Stimulated activated CD4-positive, alpha-beta T cell treated with anti-CD3 and anti-CD28 coated beads, TNF-alpha, amount 100 ng/mL, for 24 hours (primary cell): ENCODE measurements at regions not wholly inside any gene's neighbourhood (a gene's known extent, or its start where the extent isn't known, plus 50 kb on each side); places are given as distances from the start of the nearest gene placed in this dataset.
A peak's percentile ranks its signal among the peaks of the same experiment; 100 is the strongest.

ENCODE experiments used
- DNase-seq, 3 experiments: peaks; one replicate each; pipeline ENCODE4 v3.0.0-alpha.2; 2020; ENCODE audit warnings: low read depth in 3 of 3

GRCh38 chr19:23855676-23856075 lies 59.0 kb upstream of the ZNF726 start:
- DNase-seq = no peak

GRCh38 chr19:23851966-23852365 lies 62.7 kb upstream of the ZNF726 start:
- no peak for DNase-seq

- DNase-seq = no peak
These were observed 74.1 kb upstream of the ZNF681 start for GRCh38 chr19:23832717-23833327.

- DNase-seq = no peak
These were observed 65.3 kb upstream of the ZNF681 start for GRCh38 chr19:23823952-23824389.

GRCh38 chr19:23822735-23823134 lies 64.0 kb upstream of the ZNF681 start:
- no peak for DNase-seq

GRCh38 chr19:23817519-23817918 lies 58.8 kb upstream of the ZNF681 start:
- peak; percentile 4 to 33 (median 10) for DNase-seq

- no peak for DNase-seq
These were observed 51.8 kb upstream of the ZNF681 start for GRCh38 chr19:23810496-23810895.
